ENCODE measurements at regions not wholly inside any gene's neighbourhood (a gene's known extent, or its start where the extent isn't known, plus 50 kb on each side); places are given as distances from the start of the nearest gene placed in this dataset.
"Not testable (repeated sequence)": the region's sequence is repeated elsewhere in the genome, so short reads cannot be mapped to it uniquely, and the experiment has no call there.

- DNase-seq (ENCODE audit: low spot score) = not testable (repeated sequence)
These were observed 130.5 kb upstream of the VOPP1 start for GRCh38 chr7:55702831-55703230.

- DNase-seq (ENCODE audit: low spot score) = not testable (repeated sequence)
These were observed 127.1 kb upstream of the VOPP1 start for GRCh38 chr7:55699450-55699842.

GRCh38 chr7:55698607-55699449, 126.5 kb upstream of the VOPP1 start:
- DNase-seq (ENCODE audit: low spot score) = not testable (repeated sequence)

GRCh38 chr7:55695893-55696701, 123.8 kb upstream of the VOPP1 start:
- not testable (repeated sequence) for DNase-seq (ENCODE audit: low spot score)

GRCh38 chr7:55694484-55694883, 122.2 kb upstream of the VOPP1 start:
- DNase-seq (ENCODE audit: low spot score) = not testable (repeated sequence)

GRCh38 chr7:55688684-55689681, 116.7 kb upstream of the VOPP1 start:
- DNase-seq (ENCODE audit: low spot score) = not testable (repeated sequence)

GRCh38 chr7:55688261-55688660, 116.0 kb upstream of the VOPP1 start:
- not testable (repeated sequence) for DNase-seq (ENCODE audit: low spot score)

GRCh38 chr7:55687252-55687651, 115.0 kb upstream of the VOPP1 start:
- DNase-seq (ENCODE audit: low spot score) = not testable (repeated sequence)

- DNase-seq (ENCODE audit: low spot score) = not testable (repeated sequence)
These were observed 114.5 kb upstream of the VOPP1 start for GRCh38 chr7:55686771-55687170.

GRCh38 chr7:55683501-55683900, 111.2 kb upstream of the VOPP1 start:
- not testable (repeated sequence) for DNase-seq (ENCODE audit: low spot score)

- DNase-seq (ENCODE audit: low spot score) = not testable (repeated sequence)
These were observed 103.3 kb upstream of the VOPP1 start for GRCh38 chr7:55675589-55675988.

GRCh38 chr7:55673525-55673924, 101.2 kb upstream of the VOPP1 start:
- DNase-seq (ENCODE audit: low spot score) = not testable (repeated sequence)

- DNase-seq (ENCODE audit: low spot score) = not testable (repeated sequence)
These were observed 99.8 kb upstream of the VOPP1 start for GRCh38 chr7:55672084-55672483.

GRCh38 chr7:55657654-55658053, 85.4 kb upstream of the VOPP1 start:
- DNase-seq (ENCODE audit: low spot score) = peak; percentile 69

- DNase-seq (ENCODE audit: low spot score) = no peak
These were observed 78.8 kb upstream of the VOPP1 start for GRCh38 chr7:55651057-55651456.

- no peak for DNase-seq (ENCODE audit: low spot score)
These were observed 76.9 kb upstream of the VOPP1 start for GRCh38 chr7:55649238-55649637.

- DNase-seq (ENCODE audit: low spot score) = no peak
These were observed 72.3 kb upstream of the VOPP1 start for GRCh38 chr7:55644567-55644966.

GRCh38 chr7:55642266-55642665, 70.0 kb upstream of the VOPP1 start:
- DNase-seq (ENCODE audit: low spot score) = no peak

- no peak for DNase-seq (ENCODE audit: low spot score)
These were observed 69.5 kb upstream of the VOPP1 start for GRCh38 chr7:55641811-55642210.

- DNase-seq (ENCODE audit: low spot score) = peak; percentile 73
These were observed 69.0 kb upstream of the VOPP1 start for GRCh38 chr7:55641273-55641691.

GRCh38 chr7:55639640-55640039, 67.3 kb upstream of the VOPP1 start:
- no peak for DNase-seq (ENCODE audit: low spot score)

Data from D341Med (cell line).